ENCODE measurements at regions not wholly inside any gene's neighbourhood (a gene's known extent, or its start where the extent isn't known, plus 50 kb on each side); places are given as distances from the start of the nearest gene placed in this dataset.
"Not testable (repeated sequence)": the region's sequence is repeated elsewhere in the genome, so short reads cannot be mapped to it uniquely, and the experiment has no call there.

DNA sequence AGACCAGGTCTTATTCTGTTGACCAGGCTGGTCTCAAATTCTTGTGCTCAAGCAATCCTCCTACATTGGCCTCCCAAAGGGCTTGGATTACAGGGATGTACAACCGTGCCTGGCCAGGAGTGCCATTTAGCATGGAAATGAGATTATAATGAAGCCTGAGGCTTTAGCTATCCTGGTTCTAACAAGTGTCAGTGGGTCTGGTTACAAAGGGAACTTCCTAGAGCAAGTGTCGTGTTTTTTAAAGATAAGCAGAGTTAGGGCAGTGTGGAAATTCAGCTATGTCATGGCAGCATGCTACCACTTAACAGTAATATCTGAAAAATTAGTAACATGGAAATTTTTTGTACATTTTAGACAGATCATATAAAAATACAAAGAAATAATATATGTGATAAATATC is 339.3 kb upstream of the SPATA31A3 start:
- not testable (repeated sequence) for H2BK15ac ChIP-seq (ENCODE audit: low read length); H3K27me3 ChIP-seq (ENCODE audit: control insufficient read depth in 3 of 3, insufficient read depth in 3 of 3, low read depth in 1 of 3, low read length in 3 of 3); H4K91ac ChIP-seq (ENCODE audit: low read depth, low read length, poor library complexity); H2BK12ac ChIP-seq (ENCODE audit: low read length); H3K18ac ChIP-seq (ENCODE audit: low read length); H2BK120ac ChIP-seq (ENCODE audit: low read depth, low read length); H3K9ac ChIP-seq (ENCODE audit: low read depth, low read length, poor library complexity); H3K4me3 ChIP-seq (ENCODE audit: low read length in 2 of 2); DNase-seq (ENCODE audit: low spot score); H3K4me2 ChIP-seq (ENCODE audit: insufficient read depth, low read length, poor library complexity, severe bottlenecking); H2AFZ ChIP-seq (ENCODE audit: low read length); H3K4me1 ChIP-seq (ENCODE audit: control insufficient read depth in 2 of 2, insufficient read depth in 1 of 2, low read depth in 1 of 2, low read length in 2 of 2); H4K8ac ChIP-seq (ENCODE audit: low read depth, low read length); H2BK5ac ChIP-seq (ENCODE audit: low read length); H3K23ac ChIP-seq (ENCODE audit: low read depth, low read length, poor library complexity); H3K79me1 ChIP-seq (ENCODE audit: low read depth, low read length); H2AK5ac ChIP-seq (ENCODE audit: low read depth, low read length); H3K9me3 ChIP-seq (replicated peaks in 1 of 2; ENCODE audit: control insufficient read depth in 2 of 2, insufficient read depth in 1 of 2, low read depth in 1 of 2, low read length in 2 of 2); H3K14ac ChIP-seq (ENCODE audit: low read length); H3K36me3 ChIP-seq (replicated peaks in 1 of 2; ENCODE audit: control insufficient read depth in 2 of 2, insufficient read depth in 2 of 2, low read length in 2 of 2); H3K27ac ChIP-seq (replicated peaks; ENCODE audit: low read length); H3K4ac ChIP-seq (ENCODE audit: low read length)
- no CpG with 5 or more reads among the region's 2 CpGs for WGBS, 2 donors (ENCODE audit: extremely low coverage in 2 of 2, insufficient read length in 2 of 2, insufficient replicate concordance in 1 of 2)

DNA sequence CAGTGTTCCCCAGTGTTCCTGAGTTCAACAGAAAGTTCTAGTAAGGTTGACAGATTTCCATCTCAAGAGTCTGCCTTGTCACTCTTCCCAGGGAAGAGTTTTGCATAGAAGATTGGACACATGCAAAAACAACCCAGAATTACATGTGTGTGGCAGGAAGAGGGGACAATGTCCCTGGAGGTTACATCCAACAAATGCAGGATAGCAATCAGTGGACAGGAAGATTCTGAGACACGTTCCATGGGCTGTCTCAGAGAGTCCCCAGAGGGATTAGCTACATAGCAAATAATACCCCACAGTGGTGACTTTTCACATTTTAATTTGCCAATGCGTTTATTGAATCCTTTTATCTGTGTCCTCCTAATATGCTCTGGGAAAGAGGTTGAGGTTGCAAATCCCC is 321.1 kb upstream of the SPATA31A3 start:
- no CpG with 5 or more reads among the region's 2 CpGs for WGBS, 2 donors (ENCODE audit: extremely low coverage in 2 of 2, insufficient read length in 2 of 2, insufficient replicate concordance in 1 of 2)
- not testable (repeated sequence) for H3K27me3 ChIP-seq (ENCODE audit: control insufficient read depth in 3 of 3, insufficient read depth in 3 of 3, low read depth in 1 of 3, low read length in 3 of 3); H2BK12ac ChIP-seq (ENCODE audit: low read length); H2AFZ ChIP-seq (ENCODE audit: low read length); H2AK5ac ChIP-seq (ENCODE audit: low read depth, low read length); H4K8ac ChIP-seq (ENCODE audit: low read depth, low read length); H3K9me3 ChIP-seq (replicated peaks in 1 of 2; ENCODE audit: control insufficient read depth in 2 of 2, insufficient read depth in 1 of 2, low read depth in 1 of 2, low read length in 2 of 2); H3K79me1 ChIP-seq (ENCODE audit: low read depth, low read length); H3K4me2 ChIP-seq (ENCODE audit: insufficient read depth, low read length, poor library complexity, severe bottlenecking); H3K23ac ChIP-seq (ENCODE audit: low read depth, low read length, poor library complexity); DNase-seq (ENCODE audit: low spot score); H4K91ac ChIP-seq (ENCODE audit: low read depth, low read length, poor library complexity); H2BK5ac ChIP-seq (ENCODE audit: low read length); H3K18ac ChIP-seq (ENCODE audit: low read length); H3K14ac ChIP-seq (ENCODE audit: low read length); H3K4me1 ChIP-seq (ENCODE audit: control insufficient read depth in 2 of 2, insufficient read depth in 1 of 2, low read depth in 1 of 2, low read length in 2 of 2); H2BK15ac ChIP-seq (ENCODE audit: low read length); H3K36me3 ChIP-seq (replicated peaks in 1 of 2; ENCODE audit: control insufficient read depth in 2 of 2, insufficient read depth in 2 of 2, low read length in 2 of 2); H3K4me3 ChIP-seq (ENCODE audit: low read length in 2 of 2); H2BK120ac ChIP-seq (ENCODE audit: low read depth, low read length); H3K9ac ChIP-seq (ENCODE audit: low read depth, low read length, poor library complexity); H3K4ac ChIP-seq (ENCODE audit: low read length); H3K27ac ChIP-seq (replicated peaks; ENCODE audit: low read length)

DNA sequence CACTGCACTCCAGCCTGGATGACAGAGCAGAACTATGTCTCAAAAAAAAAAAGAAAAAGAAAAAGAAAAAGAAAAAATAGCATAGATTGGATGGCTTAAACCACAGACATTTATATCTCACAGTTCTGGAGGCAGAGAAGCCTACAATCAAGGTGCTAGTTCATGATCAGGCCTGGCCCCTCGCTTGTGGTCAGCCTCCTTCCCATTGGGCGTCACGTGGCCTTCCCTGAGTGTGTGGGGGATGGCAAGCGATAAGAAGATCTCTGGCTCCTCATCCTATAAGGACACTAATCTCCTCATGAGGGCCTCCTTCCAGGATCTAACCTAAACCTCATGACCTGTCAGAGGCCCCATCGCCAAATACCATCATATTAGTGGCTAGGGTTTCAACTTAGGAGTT is 320.2 kb upstream of the SPATA31A3 start:
- H2BK15ac ChIP-seq (ENCODE audit: low read length); H3K4ac ChIP-seq (ENCODE audit: low read length); H3K9me3 ChIP-seq (replicated peaks in 1 of 2; ENCODE audit: control insufficient read depth in 2 of 2, insufficient read depth in 1 of 2, low read depth in 1 of 2, low read length in 2 of 2); H4K91ac ChIP-seq (ENCODE audit: low read depth, low read length, poor library complexity); H3K9ac ChIP-seq (ENCODE audit: low read depth, low read length, poor library complexity); H3K36me3 ChIP-seq (replicated peaks in 1 of 2; ENCODE audit: control insufficient read depth in 2 of 2, insufficient read depth in 2 of 2, low read length in 2 of 2); H2BK120ac ChIP-seq (ENCODE audit: low read depth, low read length); H3K4me3 ChIP-seq (ENCODE audit: low read length in 2 of 2); H3K23ac ChIP-seq (ENCODE audit: low read depth, low read length, poor library complexity); H2BK5ac ChIP-seq (ENCODE audit: low read length); H2BK12ac ChIP-seq (ENCODE audit: low read length); H3K4me2 ChIP-seq (ENCODE audit: insufficient read depth, low read length, poor library complexity, severe bottlenecking); H3K79me1 ChIP-seq (ENCODE audit: low read depth, low read length); H3K14ac ChIP-seq (ENCODE audit: low read length); H4K8ac ChIP-seq (ENCODE audit: low read depth, low read length); H3K18ac ChIP-seq (ENCODE audit: low read length); H3K4me1 ChIP-seq (ENCODE audit: control insufficient read depth in 2 of 2, insufficient read depth in 1 of 2, low read depth in 1 of 2, low read length in 2 of 2); H2AK5ac ChIP-seq (ENCODE audit: low read depth, low read length); H2AFZ ChIP-seq (ENCODE audit: low read length); H3K27me3 ChIP-seq (ENCODE audit: control insufficient read depth in 3 of 3, insufficient read depth in 3 of 3, low read depth in 1 of 3, low read length in 3 of 3); DNase-seq (ENCODE audit: low spot score); H3K27ac ChIP-seq (replicated peaks; ENCODE audit: low read length): not testable (repeated sequence)
- WGBS, 2 donors (ENCODE audit: extremely low coverage in 2 of 2, insufficient read length in 2 of 2, insufficient replicate concordance in 1 of 2) = no CpG with 5 or more reads among the region's 5 CpGs

DNA sequence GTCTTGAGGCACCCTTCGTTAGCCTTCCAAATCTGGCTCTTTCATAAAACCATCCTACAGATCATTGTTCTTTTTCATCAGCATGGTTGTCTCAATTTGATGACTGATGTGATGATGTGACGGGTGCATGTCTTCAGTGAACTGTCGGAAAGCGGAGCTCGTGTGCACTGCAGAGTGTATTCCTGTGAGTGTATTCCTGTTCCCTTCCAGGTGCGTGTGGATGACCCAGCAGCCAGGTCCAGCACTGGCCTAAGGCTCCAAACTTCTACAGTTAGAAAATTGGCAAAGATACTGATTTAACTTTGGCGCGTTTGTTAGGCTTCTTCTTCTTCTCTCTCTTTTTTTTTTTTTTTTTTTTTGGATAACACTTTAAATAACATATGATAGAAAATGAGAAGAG is 314.8 kb upstream of the SPATA31A3 start:
- H3K23ac ChIP-seq (ENCODE audit: low read depth, low read length, poor library complexity); H2AK5ac ChIP-seq (ENCODE audit: low read depth, low read length); H3K27me3 ChIP-seq (ENCODE audit: control insufficient read depth in 3 of 3, insufficient read depth in 3 of 3, low read depth in 1 of 3, low read length in 3 of 3); H2BK5ac ChIP-seq (ENCODE audit: low read length); H4K91ac ChIP-seq (ENCODE audit: low read depth, low read length, poor library complexity); H3K36me3 ChIP-seq (replicated peaks in 1 of 2; ENCODE audit: control insufficient read depth in 2 of 2, insufficient read depth in 2 of 2, low read length in 2 of 2); H3K14ac ChIP-seq (ENCODE audit: low read length); H3K18ac ChIP-seq (ENCODE audit: low read length); H3K4me2 ChIP-seq (ENCODE audit: insufficient read depth, low read length, poor library complexity, severe bottlenecking); H3K4me1 ChIP-seq (ENCODE audit: control insufficient read depth in 2 of 2, insufficient read depth in 1 of 2, low read depth in 1 of 2, low read length in 2 of 2); H3K4ac ChIP-seq (ENCODE audit: low read length); H3K27ac ChIP-seq (replicated peaks; ENCODE audit: low read length); H3K4me3 ChIP-seq (ENCODE audit: low read length in 2 of 2); H3K9me3 ChIP-seq (replicated peaks in 1 of 2; ENCODE audit: control insufficient read depth in 2 of 2, insufficient read depth in 1 of 2, low read depth in 1 of 2, low read length in 2 of 2); H3K79me1 ChIP-seq (ENCODE audit: low read depth, low read length); H2BK12ac ChIP-seq (ENCODE audit: low read length); H2AFZ ChIP-seq (ENCODE audit: low read length); DNase-seq (ENCODE audit: low spot score); H3K9ac ChIP-seq (ENCODE audit: low read depth, low read length, poor library complexity); H4K8ac ChIP-seq (ENCODE audit: low read depth, low read length); H2BK120ac ChIP-seq (ENCODE audit: low read depth, low read length); H2BK15ac ChIP-seq (ENCODE audit: low read length): not testable (repeated sequence)
- no CpG with 5 or more reads among the region's 8 CpGs for WGBS, 2 donors (ENCODE audit: extremely low coverage in 2 of 2, insufficient read length in 2 of 2, insufficient replicate concordance in 1 of 2)

Data from neuronal stem cell (in vitro differentiated cells).